ENCODE measurements at regions not wholly inside any gene's neighbourhood (a gene's known extent, or its start where the extent isn't known, plus 50 kb on each side); places are given as distances from the start of the nearest gene placed in this dataset.

DNA sequence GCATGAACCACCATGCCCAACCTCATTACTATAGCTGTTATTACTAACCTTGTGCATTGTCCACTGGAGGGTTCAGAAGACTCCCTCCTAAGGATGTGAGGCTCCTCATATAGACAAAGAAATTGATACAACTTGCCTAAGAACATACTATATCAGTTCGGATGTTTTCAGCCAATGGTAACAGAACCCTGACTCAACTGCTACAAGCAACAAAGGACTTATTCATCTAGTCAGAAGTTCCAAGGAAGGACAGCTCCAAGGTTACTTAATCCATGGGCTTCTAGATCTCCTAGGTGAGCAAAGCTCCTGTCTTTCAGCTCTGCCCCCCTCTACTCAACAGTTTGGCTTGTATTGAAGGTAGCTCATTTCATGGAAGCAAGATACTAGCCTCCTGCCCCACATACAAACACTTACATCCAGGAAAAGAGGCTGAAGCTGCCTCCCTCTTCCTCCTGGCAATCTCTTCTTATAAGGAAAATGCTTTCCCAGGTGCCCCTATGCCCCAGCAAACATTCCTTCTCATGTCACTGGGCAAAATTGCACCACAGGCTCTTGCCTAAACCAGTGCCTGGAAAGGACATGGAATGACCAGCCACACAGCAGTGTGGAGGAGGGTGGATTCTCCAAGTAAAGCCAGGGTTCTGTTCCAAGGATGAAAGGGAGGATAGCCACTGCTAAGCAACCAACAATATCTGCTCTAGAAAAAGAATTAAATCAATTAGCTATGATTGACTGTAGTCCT lies 497.8 kb downstream of the FOXO1 start:
- DNase-seq (ENCODE audit: low read depth in 2 of 2), result no peak

- no peak for DNase-seq (ENCODE audit: low read depth in 2 of 2)
Measured at GRCh38 chr13:40169476-40169875, 497.0 kb downstream of the FOXO1 start.

- DNase-seq (ENCODE audit: low read depth in 2 of 2), result no peak
Measured at GRCh38 chr13:40170091-40170490, 496.4 kb downstream of the FOXO1 start.

GRCh38 chr13:40170982-40171381 lies 495.5 kb downstream of the FOXO1 start:
- DNase-seq (ENCODE audit: low read depth in 2 of 2), result no peak

DNA sequence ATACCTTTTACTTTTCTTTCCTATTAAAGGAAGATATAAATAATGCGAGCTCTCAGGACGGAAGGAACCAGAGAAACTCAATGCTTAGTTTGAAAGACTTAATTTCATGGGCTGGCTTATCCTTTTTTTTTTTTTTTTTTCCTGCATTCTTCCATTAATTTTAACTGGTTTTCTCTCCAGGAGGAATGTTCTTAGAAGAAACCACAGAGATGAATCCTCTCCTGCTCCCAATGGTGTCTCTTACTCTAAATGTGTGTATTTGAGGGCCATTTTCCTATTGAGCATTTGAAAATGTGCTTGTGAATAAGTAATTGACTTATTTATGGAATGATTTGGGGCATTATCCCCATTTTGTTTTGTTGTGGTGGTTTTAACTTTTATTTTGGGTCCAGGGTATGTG lies 494.9 kb downstream of the FOXO1 start:
- no peak for DNase-seq (ENCODE audit: low read depth in 2 of 2)

DNA sequence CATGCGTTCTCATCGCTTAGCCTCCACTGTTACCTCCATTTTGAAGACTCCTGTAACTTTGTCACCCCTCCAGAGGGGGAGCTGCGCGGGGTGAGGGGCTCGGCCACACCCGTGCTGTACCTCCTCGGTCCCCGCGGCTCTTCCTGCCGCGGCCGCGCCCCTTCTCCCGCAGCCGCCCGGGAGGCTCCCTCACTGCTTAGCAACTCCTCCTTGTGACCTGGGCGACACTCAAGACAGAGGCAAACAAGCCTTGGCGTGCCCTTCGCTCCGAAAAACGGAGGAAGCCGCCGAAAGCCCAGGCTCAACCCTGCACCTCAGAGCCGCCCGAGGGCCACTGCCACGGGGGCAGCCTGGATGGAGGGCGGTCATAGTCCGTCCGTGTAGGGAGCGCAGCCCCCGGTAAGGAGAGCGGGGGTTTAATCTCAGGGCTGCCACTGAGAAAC lies 494.3 kb downstream of the FOXO1 start:
- DNase-seq (ENCODE audit: low read depth in 2 of 2), result no peak

DNA sequence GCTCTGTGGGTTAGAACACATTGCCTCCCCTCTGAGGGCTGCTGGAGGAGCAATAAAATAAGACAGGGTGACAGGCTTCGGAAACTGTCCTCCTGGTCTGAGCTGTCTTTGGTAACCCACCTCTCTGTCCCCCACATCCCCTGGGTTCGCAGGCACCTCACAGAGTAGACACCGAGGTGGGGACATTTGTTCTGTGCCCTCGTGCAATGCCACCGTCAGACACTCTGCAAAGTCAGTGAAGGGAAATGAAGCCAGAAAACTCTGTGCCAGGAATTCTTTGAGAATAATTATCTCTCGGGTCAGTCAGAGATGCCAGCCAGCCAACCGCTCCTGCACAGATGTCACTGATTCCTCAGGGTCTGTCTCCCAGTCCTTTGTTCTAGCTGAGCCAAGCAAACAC lies 493.6 kb downstream of the FOXO1 start:
- DNase-seq (ENCODE audit: low read depth in 2 of 2), result no peak

GRCh38 chr13:40175639-40176038 lies 490.8 kb downstream of the FOXO1 start:
- DNase-seq (ENCODE audit: low read depth in 2 of 2), result no peak

DNA sequence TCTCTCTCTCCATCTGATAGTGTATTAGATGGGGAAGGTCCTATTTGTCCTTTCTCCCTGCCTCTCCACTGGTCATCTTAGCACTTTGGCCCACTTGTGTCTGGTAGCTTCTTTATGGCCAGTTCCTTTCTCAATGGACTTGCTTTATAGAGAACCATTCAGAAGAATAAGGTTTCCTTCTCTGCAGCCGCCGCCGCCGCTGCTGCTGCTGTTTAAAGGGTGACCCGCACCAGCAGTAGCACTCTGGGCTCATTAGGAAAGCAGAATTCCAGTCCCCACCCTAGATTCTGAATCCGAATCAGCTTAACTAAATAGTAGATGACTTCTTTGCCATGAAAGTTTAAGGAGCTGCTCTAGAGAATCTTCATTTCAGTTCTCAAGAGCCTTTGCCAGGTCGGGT lies 490.2 kb downstream of the FOXO1 start:
- no peak for DNase-seq (ENCODE audit: low read depth in 2 of 2)

GRCh38 chr13:40178130-40178529 lies 488.3 kb downstream of the FOXO1 start:
- no peak for DNase-seq (ENCODE audit: low read depth in 2 of 2)

DNA sequence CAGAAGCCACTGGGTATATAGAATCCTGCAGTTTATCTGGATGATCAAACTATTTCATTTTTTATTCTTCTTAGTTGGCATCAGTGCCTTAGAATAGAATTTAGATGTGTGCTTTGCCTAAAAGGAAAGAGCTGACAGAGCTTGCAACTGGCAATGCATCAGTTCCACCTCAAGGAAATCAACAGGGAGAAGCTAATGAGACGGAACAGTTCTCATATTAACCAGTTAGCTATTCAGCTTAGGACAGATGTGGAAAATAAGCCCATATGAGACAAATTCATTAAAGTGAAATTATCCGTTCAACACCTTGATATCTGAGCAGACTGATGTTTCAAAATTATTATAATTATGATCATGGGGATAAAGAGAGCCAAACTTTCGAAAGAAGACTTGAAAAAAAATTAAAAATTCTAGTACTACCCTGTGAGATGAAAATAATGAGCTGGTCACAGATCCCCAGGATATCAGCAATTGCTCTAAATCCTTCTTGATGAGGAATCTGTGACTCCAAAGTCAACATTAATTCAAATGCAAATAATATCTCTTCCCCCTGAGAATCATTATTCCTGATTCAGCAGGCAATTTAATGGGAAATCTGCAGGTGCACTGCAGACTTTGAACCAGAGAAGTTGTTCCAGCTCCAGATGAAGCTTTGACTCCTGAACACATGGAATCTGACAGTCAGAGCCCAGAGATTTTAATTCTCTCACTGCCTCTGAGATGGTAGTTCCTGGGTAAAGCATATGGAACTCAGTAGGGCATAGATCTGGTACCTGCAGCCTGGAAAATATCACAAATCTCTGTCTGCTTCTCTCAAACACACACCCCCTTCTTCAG lies 486.8 kb downstream of the FOXO1 start:
- no peak for DNase-seq (ENCODE audit: low read depth in 2 of 2)

DNA sequence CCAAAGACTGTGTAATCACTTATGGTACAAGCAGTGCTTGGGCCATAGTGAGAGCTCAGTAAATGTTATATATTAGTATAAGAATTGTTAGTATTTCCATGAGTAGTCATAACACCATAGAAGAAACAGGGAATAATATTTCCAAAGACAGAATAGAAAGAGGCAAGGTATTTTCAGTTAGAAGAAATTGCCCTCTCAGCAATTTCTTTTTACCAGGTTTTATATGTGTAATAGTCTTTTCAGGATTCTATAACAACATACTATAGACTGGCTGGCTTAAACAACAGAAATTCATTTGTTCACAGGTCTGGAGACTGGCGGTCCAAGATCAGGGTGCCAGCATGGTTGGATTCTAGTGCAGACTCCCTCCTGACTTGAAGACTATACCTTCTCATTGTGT lies 485.7 kb downstream of the FOXO1 start:
- no peak for DNase-seq (ENCODE audit: low read depth in 2 of 2)

- DNase-seq (ENCODE audit: low read depth in 2 of 2), result no peak
Measured at GRCh38 chr13:40181203-40181845, 485.1 kb downstream of the FOXO1 start.

DNA sequence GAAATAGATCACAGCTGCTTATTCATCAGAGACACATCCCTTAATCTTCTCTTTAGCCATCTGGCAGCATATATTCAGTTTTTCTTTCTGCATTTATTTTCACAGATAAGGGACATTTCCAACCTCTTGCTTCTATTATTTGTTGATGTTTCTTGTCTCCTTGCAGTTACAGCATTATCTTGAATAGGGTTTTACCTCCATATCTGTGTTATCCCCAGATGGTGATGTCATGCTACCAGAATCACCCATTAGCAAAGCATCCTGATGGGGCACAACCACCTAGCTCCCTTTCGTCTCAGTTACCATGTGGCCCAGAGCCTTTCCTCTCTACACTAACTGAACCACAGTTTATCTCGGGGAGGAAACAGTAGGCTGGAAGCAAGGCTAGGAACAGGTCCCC lies 483.9 kb downstream of the FOXO1 start:
- DNase-seq (ENCODE audit: low read depth in 2 of 2), result no peak

DNA sequence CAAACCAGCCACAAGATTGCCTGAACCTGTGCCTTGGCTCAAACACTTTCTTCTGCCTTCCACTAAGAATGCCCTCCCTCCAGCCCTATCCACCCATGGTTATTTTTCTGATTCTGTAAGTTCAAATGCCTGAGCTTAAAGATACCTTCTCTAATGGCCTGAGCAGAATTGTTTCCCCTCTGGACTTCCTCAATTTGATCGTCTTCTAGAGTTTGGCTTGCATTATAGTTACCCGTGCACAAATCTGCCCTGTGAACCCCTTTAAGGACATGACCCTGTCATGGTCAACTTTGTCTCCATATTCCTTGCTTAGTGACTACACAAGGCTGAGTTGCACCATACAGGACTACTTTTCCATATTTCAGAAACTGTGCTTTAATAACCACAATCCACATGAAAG lies 481.0 kb downstream of the FOXO1 start:
- DNase-seq (ENCODE audit: low read depth in 2 of 2), result no peak

DNA sequence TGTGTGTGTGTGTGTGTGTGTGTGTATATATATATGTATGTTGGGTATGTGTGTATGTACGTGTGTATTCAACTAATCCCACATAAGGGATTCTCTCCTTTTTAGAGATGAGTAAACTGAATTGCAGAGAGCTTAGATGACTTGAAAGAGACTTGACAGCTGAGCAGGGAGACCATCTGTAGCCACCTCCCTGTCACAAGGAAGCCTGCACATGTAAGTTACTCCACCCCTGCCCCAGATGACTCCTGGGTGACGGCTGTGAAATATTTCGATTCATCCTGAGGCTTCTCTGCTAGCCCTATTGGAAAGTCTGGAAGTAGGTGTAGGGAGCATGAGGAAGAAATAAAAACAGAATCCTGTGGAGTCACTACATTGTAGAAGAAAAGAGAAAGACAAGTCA lies 480.4 kb downstream of the FOXO1 start:
- DNase-seq (ENCODE audit: low read depth in 2 of 2), result no peak

DNA sequence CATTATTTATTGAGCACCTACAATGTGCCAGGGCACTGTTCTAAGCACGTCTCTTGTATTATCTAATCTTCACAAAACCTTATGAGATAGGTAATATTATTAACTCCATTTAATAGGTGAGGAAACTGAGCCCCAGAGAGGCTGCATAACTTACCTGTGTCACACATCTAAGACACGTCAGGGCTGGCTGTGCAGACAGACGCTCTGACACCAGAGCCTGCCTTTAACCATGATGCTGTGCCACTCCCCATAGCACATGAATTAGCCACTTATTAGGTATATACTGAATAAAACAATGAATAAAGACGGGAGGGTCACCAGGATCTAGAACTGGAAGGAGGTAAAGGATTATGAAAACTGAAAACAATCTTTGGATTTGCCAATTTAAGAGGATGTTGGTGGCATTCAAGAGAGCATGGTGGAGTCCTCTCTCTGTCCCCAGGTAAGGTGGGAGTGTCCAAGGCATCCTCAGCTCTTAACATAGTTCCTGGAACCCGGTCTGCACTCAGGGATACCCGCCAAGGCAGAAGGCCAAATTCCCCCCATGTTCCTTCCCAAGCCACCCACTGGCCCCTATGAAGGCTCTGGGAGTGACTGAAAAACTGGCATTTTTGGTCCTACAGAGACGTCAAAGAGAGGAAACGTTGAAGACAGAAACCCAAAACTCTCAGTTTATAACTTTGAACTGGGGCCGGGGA lies 479.7 kb downstream of the FOXO1 start:
- DNase-seq (ENCODE audit: low read depth in 2 of 2), result no peak

DNA sequence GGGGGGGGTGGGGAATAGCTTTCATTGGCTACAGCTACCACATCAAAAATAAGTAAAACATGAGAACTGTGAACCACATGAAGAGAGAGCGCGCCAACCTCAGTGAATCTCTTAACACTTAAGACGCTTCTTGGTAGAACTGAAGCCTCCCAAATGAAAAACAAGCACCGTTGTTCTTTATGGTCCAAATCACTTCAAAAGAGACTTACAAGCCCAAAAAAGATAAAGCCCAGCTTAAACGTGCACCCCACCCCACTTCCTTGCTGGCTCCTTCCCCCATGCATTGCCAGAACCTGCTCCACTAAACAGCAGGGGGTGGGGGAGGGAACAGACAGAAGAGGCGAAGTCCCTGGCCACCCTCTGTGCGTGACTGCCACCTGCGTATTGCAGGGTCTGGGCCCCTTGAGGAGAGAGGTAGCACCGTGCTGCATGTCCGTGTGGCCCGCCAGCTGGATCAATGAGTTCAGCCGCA lies 479.1 kb downstream of the FOXO1 start:
- no peak for DNase-seq (ENCODE audit: low read depth in 2 of 2)

DNA sequence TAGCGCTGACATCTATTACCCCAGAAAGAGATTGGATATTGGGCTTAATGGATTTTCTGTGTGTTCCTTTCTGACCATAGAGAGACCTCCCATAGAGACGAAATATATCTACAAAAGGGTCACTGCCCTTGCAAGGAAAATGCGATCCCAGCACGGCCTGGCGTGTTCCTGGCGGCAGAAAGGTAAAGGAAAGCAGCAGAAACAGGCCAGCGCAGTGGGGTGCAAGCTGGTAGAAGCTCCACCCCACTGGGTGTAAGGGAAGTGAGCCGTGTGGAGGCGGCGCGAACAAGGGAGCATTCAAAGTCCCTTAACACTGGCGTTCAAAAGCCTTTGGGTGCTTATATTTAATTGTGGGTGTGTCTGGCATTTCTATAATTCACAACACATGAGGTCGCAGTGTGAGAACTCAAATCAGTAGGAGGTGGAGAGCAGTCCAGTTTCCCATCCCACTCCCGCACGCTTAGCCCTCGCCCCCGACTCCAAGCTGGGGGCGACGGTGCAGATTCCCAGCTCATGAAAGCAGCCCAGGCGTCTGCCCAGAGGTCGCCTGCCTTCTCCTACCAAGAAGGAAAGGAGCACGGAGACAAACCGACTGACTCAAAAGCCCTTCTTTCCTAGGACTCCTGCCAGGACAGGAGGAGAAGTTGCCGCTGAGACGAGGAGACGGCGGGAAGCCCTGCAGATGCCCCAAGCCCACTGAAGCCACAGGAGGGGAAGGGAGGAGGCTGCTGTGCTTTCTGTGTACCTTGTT lies 478.4 kb downstream of the FOXO1 start:
- no peak for DNase-seq (ENCODE audit: low read depth in 2 of 2)

- DNase-seq (ENCODE audit: low read depth in 2 of 2), result no peak
Measured at GRCh38 chr13:40189426-40189825, 477.0 kb downstream of the FOXO1 start.

DNA sequence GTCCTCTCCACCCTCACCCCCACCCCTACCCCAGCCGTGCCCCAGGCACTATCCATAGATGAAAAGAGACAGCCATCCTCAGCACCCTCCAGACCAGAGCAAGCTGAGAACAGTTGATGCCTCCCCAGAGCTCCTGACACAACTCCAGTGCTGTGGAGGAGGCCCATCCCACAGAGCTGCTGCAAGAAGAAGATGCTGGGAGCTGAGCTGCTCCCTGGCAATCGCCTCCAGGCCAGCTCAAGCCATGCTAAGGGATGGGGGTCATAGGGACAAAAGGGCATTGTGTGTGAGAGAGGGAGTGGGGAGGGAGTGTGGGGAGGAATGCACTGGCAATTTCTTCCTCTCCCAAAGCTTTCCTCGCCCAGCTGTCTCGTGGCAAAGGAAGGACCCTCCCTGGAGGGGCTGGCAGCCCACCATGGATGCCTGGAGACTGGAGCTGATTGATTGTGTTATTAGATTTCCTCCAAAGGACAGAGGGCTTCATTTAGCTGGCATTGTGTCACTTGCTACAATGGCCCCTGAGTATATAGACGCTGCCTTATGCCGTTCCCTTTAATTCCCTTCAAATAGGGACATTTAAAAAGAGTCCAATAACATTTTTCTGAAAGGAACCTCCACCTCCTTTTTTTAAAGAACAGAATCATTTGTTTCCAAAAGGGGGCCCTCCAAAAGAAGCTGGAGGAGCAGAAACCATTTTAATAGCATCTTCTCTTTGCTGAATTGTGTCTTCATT lies 476.4 kb downstream of the FOXO1 start:
- DNase-seq (ENCODE audit: low read depth in 2 of 2), result no peak

All from fibroblast of skin of left biceps (primary cell).